Stimulated activated CD4-positive, alpha-beta T cell treated with anti-CD3 and anti-CD28 coated beads, Interleukin-4, amount 100 ng/mL, for 1 hour (primary cell): ENCODE measurements at regions not wholly inside any gene's neighbourhood (a gene's known extent, or its start where the extent isn't known, plus 50 kb on each side); places are given as distances from the start of the nearest gene placed in this dataset.
"Not testable (repeated sequence)": the region's sequence is repeated elsewhere in the genome, so short reads cannot be mapped to it uniquely, and the experiment has no call there.

Experiments
- DNase-seq: peaks from one replicate; pipeline ENCODE4 v3.0.0-alpha.2; 2020

- no peak for DNase-seq
Measured at GRCh38 chrX:148080593-148080992, 99.5 kb downstream of the FMR1NB start.

GRCh38 chrX:148084611-148085010, 103.5 kb downstream of the FMR1NB start:
- DNase-seq = no peak

- no peak for DNase-seq
Measured at GRCh38 chrX:148120151-148120550, 139.0 kb downstream of the FMR1NB start.

- no peak for DNase-seq
Measured at GRCh38 chrX:148120999-148121623, 140.0 kb downstream of the FMR1NB start.

- not testable (repeated sequence) for DNase-seq
Measured at GRCh38 chrX:148128872-148129505, 147.9 kb downstream of the FMR1NB start.

GRCh38 chrX:148133105-148133725, 152.1 kb downstream of the FMR1NB start:
- no peak for DNase-seq

GRCh38 chrX:148134578-148134977, 153.4 kb downstream of the FMR1NB start:
- DNase-seq = no peak

- DNase-seq = no peak
Measured at GRCh38 chrX:148135738-148136137, 154.6 kb downstream of the FMR1NB start.

- DNase-seq = no peak
Measured at GRCh38 chrX:148146121-148146520, 165.0 kb downstream of the FMR1NB start.

GRCh38 chrX:148156986-148157385, 175.8 kb downstream of the FMR1NB start:
- DNase-seq = no peak

- DNase-seq = no peak
Measured at GRCh38 chrX:148159796-148160195, 178.7 kb downstream of the FMR1NB start.

- DNase-seq = no peak
Measured at GRCh38 chrX:148161701-148162100, 180.6 kb downstream of the FMR1NB start.

GRCh38 chrX:148185631-148186030, 204.5 kb downstream of the FMR1NB start:
- DNase-seq = no peak

- no peak for DNase-seq
Measured at GRCh38 chrX:148192547-148192946, 211.4 kb downstream of the FMR1NB start.

GRCh38 chrX:148193759-148194158, 212.6 kb downstream of the FMR1NB start:
- no peak for DNase-seq

- no peak for DNase-seq
Measured at GRCh38 chrX:148203531-148203930, 222.4 kb downstream of the FMR1NB start.

- DNase-seq = no peak
Measured at GRCh38 chrX:148204195-148204594, 223.1 kb downstream of the FMR1NB start.

GRCh38 chrX:148214786-148215185, 233.6 kb downstream of the FMR1NB start:
- no peak for DNase-seq

GRCh38 chrX:148215726-148216125, 234.6 kb downstream of the FMR1NB start:
- no peak for DNase-seq

GRCh38 chrX:148223361-148223760, 242.2 kb downstream of the FMR1NB start:
- DNase-seq = no peak

GRCh38 chrX:148228521-148228920, 247.4 kb downstream of the FMR1NB start:
- no peak for DNase-seq

- DNase-seq = no peak
Measured at GRCh38 chrX:148229801-148230303, 248.7 kb downstream of the FMR1NB start.

GRCh38 chrX:148259990-148260389, 240.4 kb upstream of the AFF2 start:
- no peak for DNase-seq

- DNase-seq = no peak
Measured at GRCh38 chrX:148265829-148266228, 234.6 kb upstream of the AFF2 start.
